ENCODE measurements at regions not wholly inside any gene's neighbourhood (a gene's known extent, or its start where the extent isn't known, plus 50 kb on each side); places are given as distances from the start of the nearest gene placed in this dataset.

- Histone ChIP-seq H3K27ac (no peak overlapping the region), H3K9me3 (no peaks in the 10 kb centered on the region), H3K36me3 (no peaks in the 10 kb centered on the region), H3K4me1 (no peaks in the 10 kb centered on the region), H3K27me3 (ENCODE audit: low read depth) (no peaks in the 10 kb centered on the region), H3K4me3 (no peak overlapping the region)
- TF ChIP-seq, protein P1, sequence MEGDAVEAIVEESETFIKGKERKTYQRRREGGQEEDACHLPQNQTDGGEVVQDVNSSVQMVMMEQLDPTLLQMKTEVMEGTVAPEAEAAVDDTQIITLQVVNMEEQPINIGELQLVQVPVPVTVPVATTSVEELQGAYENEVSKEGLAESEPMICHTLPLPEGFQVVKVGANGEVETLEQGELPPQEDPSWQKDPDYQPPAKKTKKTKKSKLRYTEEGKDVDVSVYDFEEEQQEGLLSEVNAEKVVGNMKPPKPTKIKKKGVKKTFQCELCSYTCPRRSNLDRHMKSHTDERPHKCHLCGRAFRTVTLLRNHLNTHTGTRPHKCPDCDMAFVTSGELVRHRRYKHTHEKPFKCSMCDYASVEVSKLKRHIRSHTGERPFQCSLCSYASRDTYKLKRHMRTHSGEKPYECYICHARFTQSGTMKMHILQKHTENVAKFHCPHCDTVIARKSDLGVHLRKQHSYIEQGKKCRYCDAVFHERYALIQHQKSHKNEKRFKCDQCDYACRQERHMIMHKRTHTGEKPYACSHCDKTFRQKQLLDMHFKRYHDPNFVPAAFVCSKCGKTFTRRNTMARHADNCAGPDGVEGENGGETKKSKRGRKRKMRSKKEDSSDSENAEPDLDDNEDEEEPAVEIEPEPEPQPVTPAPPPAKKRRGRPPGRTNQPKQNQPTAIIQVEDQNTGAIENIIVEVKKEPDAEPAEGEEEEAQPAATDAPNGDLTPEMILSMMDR (IDR thresholded peaks at IDR 0.05), result no peak
- DNase-seq (no peak), ATAC-seq (no peak)
- intact Hi-C loops (cut with DNase I), result no loop called here
Observed at GRCh38 chr4:13316354-13316753, 167.8 kb downstream of the RAB28 start.

DNA sequence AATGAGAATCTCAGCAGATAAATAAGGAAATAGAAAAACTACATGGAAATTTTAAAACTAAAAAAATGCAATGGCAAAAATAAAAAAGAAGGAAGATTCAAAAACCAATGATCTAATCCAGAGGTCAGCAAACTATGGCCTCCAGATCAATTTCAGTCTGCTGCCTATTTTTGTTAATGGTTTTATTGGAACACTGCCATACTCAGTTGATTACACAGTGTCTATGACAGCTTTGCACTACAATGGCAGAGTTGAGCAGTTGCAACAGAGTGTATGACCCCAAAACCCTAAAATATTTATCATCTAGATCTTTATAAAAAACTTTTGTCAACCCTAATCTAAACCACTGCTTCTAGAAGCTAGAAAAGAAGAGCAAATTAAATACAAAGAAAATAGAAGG is 170.3 kb downstream of the RAB28 start:
- ATAC-seq (no peak), DNase-seq (no peak)
- Histone ChIP-seq H3K4me3 (no peak overlapping the region), H3K9me3 (no peaks in the 10 kb centered on the region), H3K27me3 (ENCODE audit: low read depth) (no peaks in the 10 kb centered on the region), H3K4me1 (no peaks in the 10 kb centered on the region), H3K36me3 (no peaks in the 10 kb centered on the region), H3K27ac (no peak overlapping the region)
- TF ChIP-seq, protein P1 (IDR thresholded peaks at IDR 0.05), result no peak
- intact Hi-C loops (cut with DNase I), result no loop called here

DNA sequence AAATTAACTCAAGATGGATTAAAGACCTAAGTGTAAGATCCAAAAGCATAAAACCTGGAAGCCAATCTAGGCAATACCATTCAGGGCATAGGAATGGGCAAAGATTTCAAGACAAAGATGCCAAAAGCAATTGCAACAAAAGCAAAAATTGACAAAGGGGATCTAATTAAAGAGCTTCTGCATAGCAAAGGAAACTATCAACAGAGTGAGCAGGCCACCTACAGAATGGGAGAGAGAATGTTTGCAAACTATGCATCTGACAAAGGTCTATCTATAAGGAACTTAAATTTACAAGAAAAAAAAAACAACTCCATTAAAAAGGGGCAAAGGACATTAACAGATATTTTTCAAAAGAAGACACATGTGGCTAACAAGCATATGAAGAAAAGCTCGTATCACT is 171.9 kb downstream of the RAB28 start:
- intact Hi-C loops (cut with DNase I), result no loop called here
- Histone ChIP-seq H3K36me3 (no peaks in the 10 kb centered on the region), H3K27me3 (ENCODE audit: low read depth) (no peaks in the 10 kb centered on the region), H3K4me1 (no peaks in the 10 kb centered on the region), H3K9me3 (no peaks in the 10 kb centered on the region), H3K4me3 (no peak overlapping the region), H3K27ac (no peak overlapping the region)
- TF ChIP-seq, protein P1 (IDR thresholded peaks at IDR 0.05), result no peak
- no peak for ATAC-seq
- DNase-seq, result no peak

GRCh38 chr4:13309751-13310150 is 174.4 kb downstream of the RAB28 start:
- Histone ChIP-seq H3K27ac (no peak overlapping the region), H3K4me3 (no peak overlapping the region), H3K4me1 (no peaks in the 10 kb centered on the region), H3K27me3 (ENCODE audit: low read depth) (no peaks in the 10 kb centered on the region), H3K36me3 (no peaks in the 10 kb centered on the region), H3K9me3 (no peaks in the 10 kb centered on the region)
- ATAC-seq, result no peak
- intact Hi-C loops (cut with DNase I), result no loop called here
- no peak for DNase-seq
- TF ChIP-seq, protein P1 (IDR thresholded peaks at IDR 0.05), result no peak

DNA sequence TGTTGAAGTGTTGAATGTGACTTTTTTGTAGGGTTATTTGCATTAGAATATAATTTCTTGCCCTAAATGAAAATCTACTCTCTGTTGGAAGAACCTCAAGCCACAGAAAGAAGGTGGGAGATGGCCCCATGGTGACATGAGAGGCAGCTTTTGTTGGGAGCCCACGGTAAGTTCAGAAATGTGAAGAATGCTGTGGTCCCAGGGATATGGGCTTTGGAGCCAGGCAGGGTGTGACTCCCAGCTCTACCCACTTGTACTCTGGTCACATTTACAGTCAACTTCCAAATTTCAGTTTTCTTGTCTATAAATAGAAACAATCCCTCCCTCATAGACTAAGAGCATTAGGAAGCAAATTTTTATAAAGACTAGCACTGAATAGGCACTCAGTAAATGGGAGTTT is 177.8 kb downstream of the RAB28 start:
- Histone ChIP-seq H3K27me3 (ENCODE audit: low read depth) (no peaks in the 10 kb centered on the region), H3K36me3 (no peaks in the 10 kb centered on the region), H3K9me3 (peaks cover 3% of the 10 kb centered on the region), H3K4me3 (no peak overlapping the region), H3K4me1 (no peaks in the 10 kb centered on the region), H3K27ac (no peak overlapping the region)
- ATAC-seq, result no peak
- no peak for DNase-seq
- intact Hi-C loops (cut with DNase I), result no loop called here
- TF ChIP-seq, protein P1 (IDR thresholded peaks at IDR 0.05), result no peak

- no peak overlapping the region for H3K27ac ChIP-seq
- ATAC-seq (no peak), DNase-seq (no peak)
- H3K27me3 ChIP-seq (ENCODE audit: low read depth), result no peaks in the 10 kb centered on the region
- H3K4me1 ChIP-seq, result no peaks in the 10 kb centered on the region
- intact Hi-C loops (cut with DNase I), result no loop called here
- no peak overlapping the region for H3K4me3 ChIP-seq
- TF ChIP-seq, protein P1 (IDR thresholded peaks at IDR 0.05), result no peak
- peaks cover 11% of the 10 kb centered on the region for H3K9me3 ChIP-seq
- no peaks in the 10 kb centered on the region for H3K36me3 ChIP-seq
Observed at GRCh38 chr4:13302876-13303275, 181.3 kb downstream of the RAB28 start.

All from lower lobe of right lung (tissue), 2 donors.